HG03280 (cell line): ENCODE measurements at regions not wholly inside any gene's neighbourhood (a gene's known extent, or its start where the extent isn't known, plus 50 kb on each side); places are given as distances from the start of the nearest gene placed in this dataset.
A peak's percentile ranks its signal among the peaks of the same experiment; 100 is the strongest.
"Not testable (repeated sequence)": the region's sequence is repeated elsewhere in the genome, so short reads cannot be mapped to it uniquely, and the experiment has no call there.

Source experiments
- ATAC-seq: cut with Tn5 transposase; IDR thresholded peaks from one replicate; pipeline ENCODE4 v1.9.1; 2021; ENCODE audit warnings: mild to moderate bottlenecking, moderate library complexity; ENCODE audit not compliant: unreplicated experiment

DNA sequence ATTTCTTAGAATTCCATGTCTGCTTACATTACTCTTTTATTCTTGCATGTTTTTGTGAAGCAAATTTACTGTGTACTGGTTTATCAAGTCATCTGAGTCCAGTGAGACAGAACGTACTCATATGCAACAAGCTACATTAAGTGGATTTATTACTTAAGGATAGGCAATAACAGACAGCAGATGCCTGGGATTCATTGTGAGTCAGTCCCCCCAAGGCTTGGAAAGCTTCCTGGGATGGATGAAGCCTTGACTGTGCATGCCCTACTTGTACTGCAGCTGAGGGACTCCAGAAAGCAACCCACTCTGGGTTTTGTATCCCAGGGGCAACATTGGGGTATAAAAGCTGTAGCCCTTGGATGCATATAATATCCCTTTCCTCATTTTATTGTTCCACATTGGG is 113.4 kb upstream of the RAB18 start:
- no peak for ATAC-seq

DNA sequence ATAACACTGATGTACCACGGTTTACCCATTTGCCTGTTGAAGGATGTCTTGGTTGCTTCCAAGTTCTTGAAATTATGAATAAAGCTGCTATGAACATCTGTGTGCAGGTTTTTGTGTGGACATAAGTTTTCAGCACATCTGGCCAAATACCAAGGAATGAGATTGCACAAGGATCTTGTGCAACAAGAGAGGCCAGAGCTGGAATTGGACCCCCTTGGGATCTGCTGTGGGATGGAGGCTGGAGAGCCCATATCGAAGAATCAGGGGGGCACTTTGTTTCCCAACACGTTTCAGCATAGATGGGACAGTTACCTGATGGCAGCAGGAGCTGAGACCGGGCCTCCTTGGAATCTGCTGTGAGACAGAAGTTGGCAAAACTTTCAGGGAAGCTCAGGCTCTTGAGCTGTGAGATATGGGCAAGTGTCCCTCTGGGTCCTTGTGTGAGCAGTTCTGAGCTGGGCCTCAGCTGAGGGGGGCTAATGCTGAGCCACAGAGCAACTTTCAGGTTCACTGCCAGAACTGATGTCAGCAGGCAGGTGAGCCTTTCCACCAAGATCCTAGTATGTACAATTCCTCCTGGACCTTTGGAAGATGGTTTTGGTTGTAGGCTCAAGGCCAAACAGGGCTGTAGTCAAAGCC is 115.2 kb upstream of the RAB18 start:
- no peak for ATAC-seq

DNA sequence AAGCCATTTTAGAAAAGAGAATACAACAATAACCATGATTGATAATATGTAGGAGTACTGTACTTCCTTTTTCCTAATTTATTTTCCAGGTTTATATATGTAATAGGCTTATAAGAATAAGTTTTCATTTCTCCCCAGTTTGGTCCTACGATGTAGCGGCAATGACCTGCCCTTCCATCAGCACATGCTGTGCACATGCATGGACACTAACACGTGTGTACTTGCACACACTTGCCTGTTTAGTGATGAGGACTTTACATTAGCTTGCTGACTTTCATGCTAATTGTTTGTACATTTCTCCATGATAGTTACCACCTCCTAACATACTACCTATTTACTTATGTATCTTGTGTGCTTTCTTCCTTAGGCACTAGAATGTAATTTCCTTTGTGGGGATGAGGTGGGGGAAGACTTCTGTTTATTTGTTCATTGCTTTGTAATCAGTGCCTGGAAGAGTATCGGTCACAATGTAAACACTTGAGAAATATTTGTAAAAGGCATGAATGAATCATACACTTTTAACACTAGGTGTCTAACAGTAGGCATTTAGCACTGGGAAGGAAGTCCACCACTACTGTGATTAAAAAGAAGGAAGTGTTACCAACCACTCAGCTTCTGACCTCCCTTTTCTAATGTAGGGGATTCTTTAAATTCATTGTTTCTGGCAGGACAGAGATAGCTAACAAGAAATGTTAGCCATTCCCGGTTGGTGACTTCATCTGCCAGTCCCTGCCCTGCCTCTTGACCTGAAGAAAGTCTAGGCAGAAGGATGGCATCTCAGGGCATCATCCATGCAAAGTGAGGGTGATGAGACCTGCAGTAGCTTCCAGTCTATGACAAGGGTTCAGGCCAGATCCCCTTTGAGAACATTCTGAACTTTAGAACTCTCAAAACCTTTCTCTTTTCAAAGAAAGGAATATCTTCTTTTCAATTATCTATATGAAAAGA is 120.2 kb upstream of the RAB18 start:
- no peak for ATAC-seq

GRCh38 chr10:27382176-27382575 is 121.9 kb upstream of the RAB18 start:
- ATAC-seq = no peak

- no peak for ATAC-seq
Observed at GRCh38 chr10:27380929-27381358, 123.2 kb upstream of the RAB18 start.

DNA sequence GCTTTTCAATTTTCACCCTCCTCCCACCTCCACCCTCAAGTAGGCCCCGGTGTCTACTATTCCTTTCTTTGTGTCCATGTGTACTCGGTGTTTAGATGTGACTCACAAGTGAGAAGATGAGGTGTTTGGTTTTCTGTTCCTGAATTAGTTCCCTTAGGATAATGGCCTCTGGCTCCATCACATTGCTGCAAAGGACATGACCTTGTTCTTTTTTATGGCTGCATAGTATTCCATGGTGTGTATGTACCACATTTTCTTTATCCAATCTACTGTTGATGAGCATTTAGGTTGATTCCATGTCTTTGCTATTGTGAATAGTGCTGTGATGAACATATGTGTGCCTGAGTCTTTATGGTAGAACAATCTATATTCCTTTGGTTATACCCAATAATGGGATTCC is 125.1 kb upstream of the RAB18 start:
- ATAC-seq = not testable (repeated sequence)

DNA sequence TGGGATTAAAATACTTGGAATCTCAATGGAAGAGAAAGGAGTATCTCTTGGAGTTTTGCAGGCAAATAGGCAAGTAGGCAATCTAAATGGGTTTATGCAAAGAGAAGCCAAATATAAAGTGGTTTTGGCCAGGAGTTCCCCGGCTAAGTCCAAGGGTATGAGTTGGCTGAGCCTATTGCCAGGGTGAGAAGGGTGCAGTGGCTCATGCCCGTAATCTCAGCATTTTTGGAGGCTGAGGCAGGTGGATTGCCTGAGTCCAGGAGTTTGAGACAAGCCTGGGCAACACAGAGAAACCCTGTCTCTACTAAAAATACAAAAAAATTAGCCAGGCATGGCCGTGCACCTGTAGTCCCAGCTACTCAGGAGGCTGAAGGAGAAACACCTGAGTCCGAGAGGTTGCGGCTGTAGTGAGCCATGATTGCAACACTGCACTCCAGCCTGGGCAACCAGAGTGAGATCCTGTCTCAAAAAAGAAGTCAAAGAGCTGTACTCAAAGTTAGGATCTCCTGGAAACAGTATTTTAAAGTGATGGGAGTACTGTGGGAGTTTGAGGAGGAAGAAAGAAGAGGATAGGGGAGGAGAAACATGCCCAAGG is 130.4 kb upstream of the RAB18 start:
- no peak for ATAC-seq

- no peak for ATAC-seq
Observed at GRCh38 chr10:27372095-27372494, 131.5 kb upstream of the ACBD5 start.

GRCh38 chr10:27371375-27371774 is 130.8 kb upstream of the ACBD5 start:
- not testable (repeated sequence) for ATAC-seq

- ATAC-seq = no peak
Observed at GRCh38 chr10:27369880-27370279, 129.3 kb upstream of the ACBD5 start.

DNA sequence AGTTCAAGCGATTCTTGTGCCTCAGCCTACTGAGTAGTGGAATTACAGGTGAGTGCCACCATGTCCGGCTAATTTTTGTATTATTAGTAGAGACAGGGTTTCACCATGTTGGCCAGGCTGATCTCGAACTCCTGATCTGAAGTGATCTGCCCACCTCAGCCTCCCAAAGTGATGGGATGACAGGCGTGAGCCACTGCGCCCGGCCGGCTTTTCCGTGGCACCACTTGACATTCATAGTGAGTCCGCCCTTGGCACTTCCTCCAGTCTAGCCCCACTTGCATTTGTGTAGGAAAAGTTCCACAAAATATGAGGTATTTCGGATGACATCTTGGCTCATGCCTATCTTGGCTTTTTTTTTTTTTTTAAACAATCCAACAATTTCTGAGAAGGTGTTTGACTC is 128.1 kb upstream of the ACBD5 start:
- ATAC-seq = no peak

- ATAC-seq = no peak
Observed at GRCh38 chr10:27366769-27367168, 126.2 kb upstream of the ACBD5 start.

- no peak for ATAC-seq
Observed at GRCh38 chr10:27364028-27364427, 123.4 kb upstream of the ACBD5 start.

- peak; percentile 93 for ATAC-seq
Observed at GRCh38 chr10:27360581-27361172, 120.1 kb upstream of the ACBD5 start.

DNA sequence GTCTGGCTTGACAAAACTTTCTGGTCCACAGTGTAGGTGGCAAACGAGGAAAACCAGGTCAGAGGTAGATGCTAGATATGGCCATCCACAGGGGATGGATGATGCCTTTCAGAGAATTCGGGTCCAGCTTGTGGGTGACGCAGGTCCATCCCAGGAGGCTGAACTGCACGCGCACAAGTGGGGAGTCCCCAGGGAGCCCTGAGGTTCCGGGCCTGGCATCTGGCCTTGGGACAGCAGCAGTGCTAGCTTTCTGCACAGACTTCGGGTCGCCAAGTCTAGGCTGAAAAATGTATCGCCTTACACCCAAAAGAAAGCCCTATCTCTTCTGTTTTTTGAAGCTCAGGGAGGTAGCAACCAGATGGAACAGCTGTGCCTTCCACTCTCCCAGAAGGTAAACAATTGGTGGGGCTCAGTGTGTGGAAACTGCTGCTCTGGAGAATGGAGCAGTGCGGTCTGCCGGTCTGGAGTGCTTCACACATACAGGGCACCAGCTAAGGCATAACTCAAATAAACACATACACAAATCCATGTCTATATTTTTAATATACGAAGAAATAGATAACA is 119.3 kb upstream of the ACBD5 start:
- ATAC-seq = no peak

DNA sequence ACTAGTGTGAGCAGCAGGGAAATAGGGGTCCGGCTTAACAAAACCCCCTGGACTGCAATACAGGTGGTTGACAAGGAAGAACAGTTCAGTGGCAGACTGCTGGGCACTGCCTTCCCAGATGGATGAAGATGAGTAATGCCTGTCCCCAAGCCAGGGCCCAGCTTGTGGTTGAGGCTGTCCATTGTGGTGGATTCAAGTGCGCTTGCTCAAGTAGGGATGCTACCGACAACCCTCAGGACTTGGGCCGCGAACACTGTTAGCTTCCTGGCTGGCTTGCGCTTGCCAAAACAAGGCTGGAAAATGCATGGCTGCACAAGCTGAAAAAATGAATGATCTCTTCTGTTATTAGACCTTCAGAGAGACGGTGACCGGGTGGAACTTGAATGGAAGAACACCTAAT is 116.1 kb upstream of the ACBD5 start:
- ATAC-seq = no peak

GRCh38 chr10:27355918-27356573 is 115.4 kb upstream of the ACBD5 start:
- no peak for ATAC-seq

- peak; percentile 90 for ATAC-seq
Observed at GRCh38 chr10:27354643-27355270, 114.2 kb upstream of the ACBD5 start.

- peak; percentile 20 for ATAC-seq
Observed at GRCh38 chr10:27354100-27354499, 113.5 kb upstream of the ACBD5 start.

DNA sequence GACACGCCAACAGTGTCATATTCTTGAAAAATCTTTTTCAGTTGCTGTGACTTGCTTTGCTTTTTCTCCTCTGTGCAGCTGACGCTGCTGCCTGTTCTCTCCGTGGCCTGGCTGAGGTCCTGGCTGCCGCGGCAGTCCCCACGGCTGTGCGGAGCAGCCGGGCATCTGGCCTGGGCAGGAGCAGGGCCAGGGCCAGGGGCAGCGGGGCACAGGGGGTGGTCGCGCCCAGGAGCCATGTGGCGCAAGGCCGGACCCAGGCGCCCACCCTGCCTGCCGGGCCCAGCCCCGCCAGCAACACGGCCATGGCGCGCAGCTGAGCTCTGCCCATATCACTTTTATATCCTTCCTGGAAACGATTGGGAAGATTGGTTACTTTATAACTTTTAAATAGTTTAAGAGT is 109.4 kb upstream of the ACBD5 start:
- no peak for ATAC-seq
